Brain microvascular endothelial cell (primary cell): ENCODE measurements at regions not wholly inside any gene's neighbourhood (a gene's known extent, or its start where the extent isn't known, plus 50 kb on each side); places are given as distances from the start of the nearest gene placed in this dataset.

Source experiments
- DNase-seq: peaks from one replicate; pipeline ENCODE4 v3.0.0-alpha.2; 2020
- H3K27ac ChIP-seq: fragments of 250-450 bp; sonication (Bioruptor Pico); 2 replicates; pipeline ENCODE4 v1.5.1; 2020; ENCODE audit warnings: mild to moderate bottlenecking, moderate library complexity
- H3K27me3 ChIP-seq: fragments of 250-450 bp; sonication (Bioruptor Pico); replicated peaks from 2 replicates; pipeline ENCODE4 v1.5.1; 2020; ENCODE audit warnings: mild to moderate bottlenecking
- H3K36me3 ChIP-seq: fragments of 250-450 bp; sonication (Bioruptor Pico); replicated peaks from 2 replicates; pipeline ENCODE4 v1.5.1; 2020; ENCODE audit warnings: mild to moderate bottlenecking
- H3K4me3 ChIP-seq: 2 replicates; pipeline ENCODE4 v1.5.1; 2011; ENCODE audit warnings: low read depth, mild to moderate bottlenecking, control low read depth, low read length, moderate library complexity
- in situ Hi-C: cut with HindIII; loops from 2 replicates; pipeline ENCODE4 v1.10.0; 2017; ENCODE audit warnings: low sequenced_read_pairs, low pct_ligation_motif_present
- TF ChIP-seq, protein P1 (sequence below): IDR thresholded peaks from 2 replicates; pipeline ENCODE4 v1.5.1; 2011; ENCODE audit warnings: low read depth, mild to moderate bottlenecking, moderate library complexity, low read length, control low read depth, inconsistent platforms; ENCODE audit errors: missing control alignments

DNA sequence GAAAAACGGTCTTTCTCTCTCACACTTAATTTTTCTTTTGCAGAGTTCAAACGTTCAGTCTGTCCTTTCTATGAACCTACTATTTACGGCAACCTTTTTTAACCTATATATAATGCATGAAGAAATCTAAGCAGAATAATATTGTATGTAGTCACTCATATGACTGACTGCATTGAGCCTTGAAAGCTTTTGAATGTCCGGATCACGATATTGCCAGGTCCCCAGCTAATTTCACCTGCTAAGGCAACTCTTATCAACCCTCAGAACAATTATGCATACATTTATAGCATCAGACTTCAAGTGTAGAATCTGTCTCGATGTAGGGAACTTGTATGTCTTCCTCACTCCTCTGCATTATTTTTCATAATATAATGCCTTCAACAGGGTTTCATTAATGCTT lies 1083.8 kb upstream of the KLHL29 start:
- in situ Hi-C loops: no loop called here
- TF ChIP-seq, protein P1, sequence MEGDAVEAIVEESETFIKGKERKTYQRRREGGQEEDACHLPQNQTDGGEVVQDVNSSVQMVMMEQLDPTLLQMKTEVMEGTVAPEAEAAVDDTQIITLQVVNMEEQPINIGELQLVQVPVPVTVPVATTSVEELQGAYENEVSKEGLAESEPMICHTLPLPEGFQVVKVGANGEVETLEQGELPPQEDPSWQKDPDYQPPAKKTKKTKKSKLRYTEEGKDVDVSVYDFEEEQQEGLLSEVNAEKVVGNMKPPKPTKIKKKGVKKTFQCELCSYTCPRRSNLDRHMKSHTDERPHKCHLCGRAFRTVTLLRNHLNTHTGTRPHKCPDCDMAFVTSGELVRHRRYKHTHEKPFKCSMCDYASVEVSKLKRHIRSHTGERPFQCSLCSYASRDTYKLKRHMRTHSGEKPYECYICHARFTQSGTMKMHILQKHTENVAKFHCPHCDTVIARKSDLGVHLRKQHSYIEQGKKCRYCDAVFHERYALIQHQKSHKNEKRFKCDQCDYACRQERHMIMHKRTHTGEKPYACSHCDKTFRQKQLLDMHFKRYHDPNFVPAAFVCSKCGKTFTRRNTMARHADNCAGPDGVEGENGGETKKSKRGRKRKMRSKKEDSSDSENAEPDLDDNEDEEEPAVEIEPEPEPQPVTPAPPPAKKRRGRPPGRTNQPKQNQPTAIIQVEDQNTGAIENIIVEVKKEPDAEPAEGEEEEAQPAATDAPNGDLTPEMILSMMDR: no peak

DNA sequence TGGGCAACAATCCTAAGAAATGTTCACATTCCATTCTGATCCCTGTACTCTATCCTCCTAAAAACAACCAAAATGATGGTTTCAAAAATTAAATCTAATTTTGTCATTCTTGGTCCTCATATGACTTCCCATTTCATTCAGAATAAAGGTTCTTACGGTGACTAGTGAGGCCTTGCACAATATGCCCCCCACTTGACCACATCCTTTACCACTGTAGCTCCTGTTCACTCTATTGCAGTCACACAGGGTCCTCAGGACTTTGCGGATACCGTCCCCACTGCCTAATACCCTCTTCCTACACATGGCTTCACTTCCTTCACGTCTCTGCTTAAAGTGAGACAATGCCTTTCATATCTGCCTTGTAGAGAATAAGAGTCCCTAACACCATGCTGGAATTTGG lies 1058.7 kb upstream of the KLHL29 start:
- Histone ChIP-seq H3K36me3 (no peaks in the 10 kb centered on the region), H3K4me3 (no peak overlapping the region), H3K27ac (no peak overlapping the region), H3K27me3 (no peaks in the 10 kb centered on the region)
- in situ Hi-C loops: no loop called here
- TF ChIP-seq, protein P1: no peak
- DNase-seq: no peak

More for the DNA sequence above, 1083.8 kb upstream of the KLHL29 start:
- DNase-seq: no peak
- Histone ChIP-seq H3K4me3 (no peak overlapping the region), H3K27me3 (no peaks in the 10 kb centered on the region), H3K27ac (no peak overlapping the region), H3K36me3 (no peaks in the 10 kb centered on the region)

DNA sequence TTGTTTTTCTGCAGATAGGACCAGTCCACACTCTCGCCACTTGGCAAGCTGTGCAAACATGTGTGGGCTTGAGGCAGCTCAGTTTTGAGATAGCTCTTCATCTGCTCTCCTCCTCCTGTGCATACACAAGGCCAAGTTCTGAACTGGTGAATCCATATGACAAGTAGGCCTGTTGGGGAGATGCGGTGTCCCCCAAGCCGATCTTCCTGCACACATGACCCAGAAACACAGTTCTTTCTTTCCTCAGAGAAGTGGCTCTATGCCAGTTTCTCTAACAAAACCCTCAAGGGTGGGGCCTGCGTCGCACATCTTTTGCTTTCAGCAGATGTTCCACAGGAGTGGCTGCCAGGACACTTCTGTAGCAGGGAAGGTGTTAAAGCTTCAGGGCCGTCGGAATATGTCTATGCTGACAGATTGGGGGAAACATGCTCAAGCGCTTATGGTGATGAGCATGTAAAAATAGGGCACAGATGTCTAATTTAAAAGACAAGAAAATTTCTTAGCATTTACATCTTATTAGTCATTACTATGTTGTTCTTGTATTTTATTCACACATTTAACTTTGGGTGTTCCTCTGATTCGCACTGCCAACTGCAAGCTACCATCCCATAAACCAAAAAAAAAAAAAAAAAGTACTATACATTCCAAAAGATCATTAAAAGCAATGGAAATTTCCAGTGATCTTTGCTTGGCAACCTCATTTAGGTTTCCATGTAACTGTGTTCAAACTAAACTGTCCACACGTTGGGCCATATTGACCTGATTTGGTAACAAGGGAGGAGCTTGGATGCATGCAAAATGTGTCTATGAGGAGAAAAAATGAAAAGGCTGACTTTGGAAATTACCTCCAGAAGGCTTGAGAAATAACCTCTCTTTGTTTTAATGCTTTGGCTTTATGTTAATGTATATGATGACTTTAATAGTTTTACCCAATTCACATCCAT lies 1055.5 kb upstream of the KLHL29 start:
- no peaks in the 10 kb centered on the region for H3K27me3 ChIP-seq
- no peak overlapping the region for H3K4me3 ChIP-seq
- TF ChIP-seq, protein P1: no peak
- in situ Hi-C loops: no loop called here
- no peak overlapping the region for H3K27ac ChIP-seq
- no peak for DNase-seq
- no peaks in the 10 kb centered on the region for H3K36me3 ChIP-seq

DNA sequence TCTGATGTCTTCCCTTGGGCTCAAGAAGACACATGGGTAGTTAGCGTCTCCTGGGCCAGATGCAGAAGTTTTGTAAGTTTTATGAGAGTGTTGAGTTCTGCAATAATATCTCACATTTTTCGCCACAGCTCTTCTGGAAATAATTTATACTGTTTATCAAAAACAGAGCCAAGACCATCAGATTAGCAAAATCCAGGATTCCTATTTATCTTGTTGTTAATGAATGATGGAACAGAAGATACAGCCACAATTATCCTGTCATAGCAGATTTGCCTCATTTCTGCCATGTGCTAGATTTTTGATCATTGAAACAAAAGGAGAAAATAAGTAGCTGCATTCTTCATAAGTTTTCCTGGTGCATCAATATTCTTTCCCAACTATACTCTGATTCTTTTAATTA lies 1048.6 kb upstream of the KLHL29 start:
- TF ChIP-seq, protein P1: no peak
- in situ Hi-C loops: no loop called here
- DNase-seq: no peak
- H3K36me3 ChIP-seq: no peaks in the 10 kb centered on the region
- H3K27me3 ChIP-seq: no peaks in the 10 kb centered on the region
- no peak overlapping the region for H3K4me3 ChIP-seq
- H3K27ac ChIP-seq: no peak overlapping the region

DNA sequence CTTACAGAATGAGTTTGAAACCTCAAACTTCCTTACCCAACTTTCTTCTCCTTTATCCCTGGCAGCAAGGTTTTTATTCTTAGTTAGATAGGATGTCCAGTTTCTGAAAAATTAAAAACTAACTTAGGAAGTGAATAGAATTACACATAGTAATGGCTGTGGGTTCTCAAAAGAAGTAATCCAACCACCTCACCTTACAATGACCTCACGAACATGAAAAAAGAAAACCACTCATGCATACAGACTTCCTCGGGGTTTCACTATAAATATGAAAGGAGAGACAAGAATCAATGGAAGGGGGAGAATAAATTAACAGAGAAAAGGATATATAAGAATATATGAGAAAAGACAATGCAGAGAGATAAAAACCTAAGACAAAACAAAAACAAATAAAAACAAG lies 1044.3 kb upstream of the KLHL29 start:
- TF ChIP-seq, protein P1: no peak
- DNase-seq: no peak
- in situ Hi-C loops: no loop called here
- no peaks in the 10 kb centered on the region for H3K36me3 ChIP-seq
- H3K27me3 ChIP-seq: no peaks in the 10 kb centered on the region
- no peak overlapping the region for H3K27ac ChIP-seq
- no peak overlapping the region for H3K4me3 ChIP-seq
